ENCODE measurements at regions not wholly inside any gene's neighbourhood (a gene's known extent, or its start where the extent isn't known, plus 50 kb on each side); places are given as distances from the start of the nearest gene placed in this dataset.

- no peak for DNase-seq (ENCODE audit: low spot score)
Observed at GRCh38 chr18:22330508-22330907, 87.2 kb downstream of the CTAGE1 start.

- no peak for DNase-seq (ENCODE audit: low spot score)
Observed at GRCh38 chr18:22325396-22325795, 92.3 kb downstream of the CTAGE1 start.

GRCh38 chr18:22324191-22325131 is 93.3 kb downstream of the CTAGE1 start:
- DNase-seq (ENCODE audit: low spot score), result no peak

- DNase-seq (ENCODE audit: low spot score), result no peak
Observed at GRCh38 chr18:22322243-22322691, 95.4 kb downstream of the CTAGE1 start.

GRCh38 chr18:22320771-22321170 is 96.9 kb downstream of the CTAGE1 start:
- no peak for DNase-seq (ENCODE audit: low spot score)

GRCh38 chr18:22320155-22320554 is 97.6 kb downstream of the CTAGE1 start:
- no peak for DNase-seq (ENCODE audit: low spot score)

GRCh38 chr18:22318745-22319407 is 98.8 kb downstream of the CTAGE1 start:
- no peak for DNase-seq (ENCODE audit: low spot score)

- no peak for DNase-seq (ENCODE audit: low spot score)
Observed at GRCh38 chr18:22314420-22314819, 103.3 kb downstream of the CTAGE1 start.

GRCh38 chr18:22314001-22314400 is 103.7 kb downstream of the CTAGE1 start:
- DNase-seq (ENCODE audit: low spot score), result no peak

- no peak for DNase-seq (ENCODE audit: low spot score)
Observed at GRCh38 chr18:22311301-22311700, 106.4 kb downstream of the CTAGE1 start.

- DNase-seq (ENCODE audit: low spot score), result peak; percentile 5
Observed at GRCh38 chr18:22309191-22309590, 108.5 kb downstream of the CTAGE1 start.

GRCh38 chr18:22307528-22307927 is 110.2 kb downstream of the CTAGE1 start:
- DNase-seq (ENCODE audit: low spot score), result no peak

GRCh38 chr18:22303927-22304326 is 113.8 kb downstream of the CTAGE1 start:
- no peak for DNase-seq (ENCODE audit: low spot score)

- DNase-seq (ENCODE audit: low spot score), result no peak
Observed at GRCh38 chr18:22302144-22302543, 115.6 kb downstream of the CTAGE1 start.

- DNase-seq (ENCODE audit: low spot score), result peak; percentile 42
Observed at GRCh38 chr18:22300665-22301636, 116.8 kb downstream of the CTAGE1 start.

- no peak for DNase-seq (ENCODE audit: low spot score)
Observed at GRCh38 chr18:22297008-22297407, 120.7 kb downstream of the CTAGE1 start.

- DNase-seq (ENCODE audit: low spot score), result no peak
Observed at GRCh38 chr18:22296304-22296703, 121.4 kb downstream of the CTAGE1 start.

- peak; percentile 22 for DNase-seq (ENCODE audit: low spot score)
Observed at GRCh38 chr18:22293417-22293816, 124.0 kb downstream of the GATA6 start.

- DNase-seq (ENCODE audit: low spot score), result no peak
Observed at GRCh38 chr18:22290004-22290403, 120.6 kb downstream of the GATA6 start.

- no peak for DNase-seq (ENCODE audit: low spot score)
Observed at GRCh38 chr18:22286585-22286984, 117.2 kb downstream of the GATA6 start.

GRCh38 chr18:22285361-22286140 is 116.2 kb downstream of the GATA6 start:
- no peak for DNase-seq (ENCODE audit: low spot score)
